GM21381 (cell line): ENCODE measurements at regions not wholly inside any gene's neighbourhood (a gene's known extent, or its start where the extent isn't known, plus 50 kb on each side); places are given as distances from the start of the nearest gene placed in this dataset.

Experiments
- ATAC-seq: cut with Tn5 transposase; IDR thresholded peaks from one replicate; pipeline ENCODE4 v1.9.1; 2021; ENCODE audit warnings: mild to moderate bottlenecking, moderate library complexity; ENCODE audit not compliant: unreplicated experiment

GRCh38 chr22:49574205-49574880 is 253.3 kb downstream of the BRD1 start:
- ATAC-seq, result no peak

GRCh38 chr22:49573109-49573765 is 254.4 kb downstream of the BRD1 start:
- ATAC-seq, result no peak

- ATAC-seq, result no peak
These were observed 256.3 kb downstream of the BRD1 start for GRCh38 chr22:49571326-49571725.

GRCh38 chr22:49570032-49570848 is 257.4 kb downstream of the BRD1 start:
- no peak for ATAC-seq

GRCh38 chr22:49569286-49570031 is 258.2 kb downstream of the BRD1 start:
- no peak for ATAC-seq

- no peak for ATAC-seq
These were observed 258.9 kb downstream of the BRD1 start for GRCh38 chr22:49568751-49569285.

GRCh38 chr22:49567899-49568750 is 259.5 kb downstream of the BRD1 start:
- no peak for ATAC-seq

- ATAC-seq, result no peak
These were observed 261.0 kb downstream of the BRD1 start for GRCh38 chr22:49566693-49567092.

GRCh38 chr22:49566141-49566541 is 261.5 kb downstream of the BRD1 start:
- no peak for ATAC-seq

- ATAC-seq, result no peak
These were observed 262.2 kb downstream of the BRD1 start for GRCh38 chr22:49565516-49565855.

GRCh38 chr22:49564666-49565515 is 262.8 kb downstream of the BRD1 start:
- no peak for ATAC-seq

GRCh38 chr22:49564054-49564453 is 263.6 kb downstream of the BRD1 start:
- no peak for ATAC-seq

- ATAC-seq, result no peak
These were observed 264.9 kb downstream of the BRD1 start for GRCh38 chr22:49562685-49563249.

- no peak for ATAC-seq
These were observed 265.7 kb downstream of the BRD1 start for GRCh38 chr22:49561976-49562375.

GRCh38 chr22:49561338-49561737 is 266.3 kb downstream of the BRD1 start:
- ATAC-seq, result no peak

- ATAC-seq, result no peak
These were observed 272.1 kb downstream of the BRD1 start for GRCh38 chr22:49555526-49555925.

- no peak for ATAC-seq
These were observed 272.9 kb downstream of the BRD1 start for GRCh38 chr22:49554741-49555140.

- no peak for ATAC-seq
These were observed 273.4 kb downstream of the BRD1 start for GRCh38 chr22:49554296-49554625.
